GM23338 (cell line): ENCODE measurements at regions not wholly inside any gene's neighbourhood (a gene's known extent, or its start where the extent isn't known, plus 50 kb on each side); places are given as distances from the start of the nearest gene placed in this dataset.
"Not testable (repeated sequence)": the region's sequence is repeated elsewhere in the genome, so short reads cannot be mapped to it uniquely, and the experiment has no call there.

ENCODE experiments used
- ATAC-seq: fragments of 200-7000 bp; cut with Tn5 transposase; 3 replicates; pipeline ENCODE4 v1.9.1; 2020
- DNase-seq: peaks from one replicate; pipeline ENCODE4 v3.0.0-alpha.2; 2015; ENCODE audit warnings: low spot score
- H2AFZ ChIP-seq: fragments of 200-600 bp; sonication (generic); 2 replicates; pipeline ENCODE4 v1.8.0; 2016; ENCODE audit warnings: antibody characterized with exemption, mild to moderate bottlenecking, moderate library complexity
- H3F3A ChIP-seq: fragments of 200-600 bp; sonication (generic); replicated peaks from 2 replicates; pipeline ENCODE4 v1.8.0; 2017; ENCODE audit warnings: antibody characterized with exemption, mixed run types, low read depth
- H3K27ac ChIP-seq: fragments of 200-600 bp; sonication (generic); 2 replicates; pipeline ENCODE4 v1.6.1; 2016; ENCODE audit warnings: low read depth
- H3K27me3 ChIP-seq: fragments of 200-600 bp; sonication (generic); 2 replicates; pipeline ENCODE4 v1.8.0; 2016; ENCODE audit warnings: mild to moderate bottlenecking, mixed run types, moderate library complexity; ENCODE audit not compliant: insufficient read depth
- H3K36me3 ChIP-seq: fragments of 200-600 bp; sonication (generic); 2 replicates; pipeline ENCODE4 v1.8.0; 2016; ENCODE audit warnings: mild to moderate bottlenecking; ENCODE audit not compliant: insufficient read depth
- H3K4me1 ChIP-seq: fragments of 200-600 bp; sonication (generic); 2 replicates; pipeline ENCODE4 v1.8.0; 2016; ENCODE audit warnings: mild to moderate bottlenecking, moderate library complexity; ENCODE audit not compliant: insufficient read depth
- H3K4me2 ChIP-seq: fragments of 200-600 bp; sonication (generic); 2 replicates; pipeline ENCODE4 v1.7.1; 2017; ENCODE audit warnings: mixed run types
- H3K4me3 ChIP-seq: fragments of 200-600 bp; sonication (generic); 2 replicates; pipeline ENCODE4 v1.6.1; 2016; ENCODE audit warnings: mixed run types
- H3K79me2 ChIP-seq: fragments of 200-600 bp; sonication (generic); replicated peaks from 2 replicates; pipeline ENCODE4 v1.8.0; 2017; ENCODE audit warnings: mild to moderate bottlenecking; ENCODE audit not compliant: insufficient read depth
- H3K9me2 ChIP-seq: fragments of 200-600 bp; sonication (generic); 2 replicates; pipeline ENCODE4 v1.8.0; 2017; ENCODE audit not compliant: insufficient read depth
- H4K20me1 ChIP-seq: fragments of 200-600 bp; sonication (generic); replicated peaks from 2 replicates; pipeline ENCODE4 v1.8.0; 2017; ENCODE audit warnings: mild to moderate bottlenecking; ENCODE audit not compliant: insufficient read depth
- H3K27ac Mint-ChIP-seq: 2 replicates; pipeline ENCODE4 v1.8.0; 2020; ENCODE audit warnings: inconsistent platforms, mild to moderate bottlenecking, moderate library complexity, mixed read lengths
- H3K27me3 Mint-ChIP-seq: 3 replicates; pipeline ENCODE4 v1.8.0; 2022; ENCODE audit warnings: low read depth, mild to moderate bottlenecking, moderate library complexity, mixed read lengths, inconsistent platforms; ENCODE audit not compliant: insufficient read depth, poor library complexity
- H3K36me3 Mint-ChIP-seq: 3 replicates; pipeline ENCODE4 v1.8.0; 2021; ENCODE audit warnings: low read depth, mild to moderate bottlenecking, inconsistent platforms, moderate library complexity, mixed read lengths
- H3K4me1 Mint-ChIP-seq: 3 replicates; pipeline ENCODE4 v1.8.0; 2020; ENCODE audit warnings: mild to moderate bottlenecking, inconsistent platforms, mixed read lengths
- H3K4me3 Mint-ChIP-seq: 3 replicates; pipeline ENCODE4 v1.8.0; 2021; ENCODE audit warnings: moderate library complexity, mild to moderate bottlenecking, inconsistent platforms, mixed read lengths
- H3K9me3 Mint-ChIP-seq: 3 replicates; pipeline ENCODE4 v1.8.0; 2020; ENCODE audit warnings: moderate library complexity, mild to moderate bottlenecking, inconsistent platforms, mixed read lengths
- CREB1 ChIP-seq: fragments of 250-450 bp; sonication (Bioruptor Pico); IDR thresholded peaks from 2 replicates; pipeline ENCODE4 v1.5.0; 2020; ENCODE audit warnings: low read depth, mild to moderate bottlenecking, moderate library complexity
- EZH2 ChIP-seq: fragments of 200-600 bp; sonication (generic); IDR thresholded peaks from one replicate; pipeline ENCODE4 v1.8.0; 2017; ENCODE audit warnings: antibody characterized with exemption, mild to moderate bottlenecking, low read depth; ENCODE audit not compliant: unreplicated experiment
- EZH2phosphoT487 ChIP-seq: fragments of 200-600 bp; sonication (generic); IDR thresholded peaks from one replicate; pipeline ENCODE4 v1.8.1; 2018; ENCODE audit warnings: antibody characterized with exemption; ENCODE audit not compliant: unreplicated experiment
- JUNB ChIP-seq: IDR thresholded peaks from one replicate; pipeline ENCODE4 v1.6.1; 2016; ENCODE audit warnings: antibody characterized with exemption; ENCODE audit not compliant: unreplicated experiment
- NANOG ChIP-seq: IDR thresholded peaks from 2 replicates; pipeline ENCODE4 v1.6.1; 2016; ENCODE audit warnings: antibody characterized with exemption, borderline replicate concordance
- POLR2AphosphoS5 ChIP-seq: IDR thresholded peaks from 2 replicates; pipeline ENCODE4 v1.6.1; 2016; ENCODE audit warnings: antibody characterized with exemption, low read depth
- STAT1 ChIP-seq: IDR thresholded peaks from one replicate; pipeline ENCODE4 v1.6.1; 2016; ENCODE audit warnings: antibody characterized with exemption; ENCODE audit not compliant: unreplicated experiment
- ZNF114 ChIP-seq: fragments of 250-450 bp; sonication (Bioruptor Pico); IDR thresholded peaks from 2 replicates; pipeline ENCODE4 v1.5.0; 2020; ENCODE audit warnings: mild to moderate bottlenecking, moderate library complexity
- ZNF331 ChIP-seq: fragments of 250-450 bp; sonication (Bioruptor Pico); IDR thresholded peaks from 2 replicates; pipeline ENCODE4 v1.5.0; 2020; ENCODE audit warnings: low read depth, mild to moderate bottlenecking, moderate library complexity
- TF ChIP-seq, protein P1 (sequence below): IDR thresholded peaks from one replicate; pipeline ENCODE4 v1.6.1; 2018; ENCODE audit warnings: antibody characterized with exemption; ENCODE audit not compliant: unreplicated experiment
- TF ChIP-seq, protein P2 (sequence below): fragments of 250-450 bp; sonication (Bioruptor Pico); IDR thresholded peaks from 2 replicates; pipeline ENCODE4 v1.5.0; 2020; ENCODE audit warnings: mild to moderate bottlenecking, moderate library complexity
- TF ChIP-seq, protein P3 (sequence below): IDR thresholded peaks from 2 replicates; pipeline ENCODE4 v1.6.1; 2016; ENCODE audit warnings: antibody characterized with exemption

DNA sequence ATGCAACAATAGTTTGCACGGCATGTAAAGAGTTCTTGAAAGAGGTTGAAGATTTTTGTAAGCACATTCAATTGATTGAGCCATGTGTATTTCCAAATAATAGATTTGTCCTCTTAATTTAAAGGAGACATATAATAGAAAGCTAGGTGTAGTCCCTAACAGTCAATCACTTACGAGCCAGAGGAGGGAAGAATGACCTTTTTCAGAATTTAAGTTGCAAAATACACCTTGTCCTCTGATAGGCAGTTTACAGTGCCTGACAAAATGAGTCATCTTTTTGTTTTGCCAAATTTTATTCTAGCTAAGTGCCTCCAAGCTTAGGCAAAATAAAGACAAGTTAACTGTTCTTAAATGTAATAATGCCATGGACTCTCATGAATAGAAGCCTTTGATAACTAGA lies 88.3 kb upstream of the GOLGA6L4 start:
- H3F3A ChIP-seq, H2AFZ ChIP-seq, H3K27me3 Mint-ChIP-seq, H3K36me3 Mint-ChIP-seq, DNase-seq, H3K27ac ChIP-seq, H3K9me3 Mint-ChIP-seq, H3K4me1 Mint-ChIP-seq, H3K4me1 ChIP-seq, H3K27ac Mint-ChIP-seq, ATAC-seq, H4K20me1 ChIP-seq, H3K4me3 Mint-ChIP-seq, H3K4me2 ChIP-seq, H3K36me3 ChIP-seq, H3K9me2 ChIP-seq, H3K4me3 ChIP-seq, H3K79me2 ChIP-seq, H3K27me3 ChIP-seq: not testable (repeated sequence)

DNA sequence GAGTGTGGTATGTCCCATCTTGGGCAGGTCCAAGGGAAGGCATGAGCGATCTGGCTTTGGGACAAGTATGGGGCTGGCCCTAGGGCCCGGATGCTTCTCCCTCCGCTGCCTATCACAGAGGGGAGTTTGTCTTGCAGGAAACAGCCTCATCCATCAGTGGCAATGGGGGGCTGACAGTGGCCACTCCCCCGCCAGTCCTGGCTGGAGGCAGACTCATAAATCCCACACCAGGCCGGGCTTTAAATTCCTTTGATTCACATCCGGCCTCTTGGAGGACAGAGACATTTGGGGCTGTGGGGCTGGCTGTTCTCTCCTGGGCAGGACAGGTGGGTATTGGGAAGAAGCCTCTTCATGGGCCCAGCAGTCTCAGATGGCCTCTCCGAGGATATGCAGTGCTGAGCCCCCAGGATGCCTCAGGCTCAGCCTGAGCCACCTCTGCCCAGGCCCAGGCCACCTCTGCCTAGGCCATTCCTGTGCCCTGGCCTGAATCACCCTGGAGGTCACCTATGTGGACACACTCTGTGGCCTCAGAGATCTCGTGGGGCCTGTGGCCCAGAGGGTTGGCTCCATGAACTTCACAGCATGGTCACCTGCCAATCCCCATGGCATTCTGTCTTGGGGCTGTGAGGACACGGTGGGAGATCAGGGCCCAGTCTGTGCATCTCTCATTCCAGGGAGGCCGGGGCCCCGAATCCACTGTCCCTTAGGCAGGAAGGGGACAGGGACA lies 84.2 kb upstream of the GOLGA6L4 start:
- no peak overlapping the region for H3K27ac ChIP-seq
- DNase-seq: no peak
- TF ChIP-seq ZNF331 (CRISPR knock-in tag): no peak
- TF ChIP-seq STAT1: no peak
- no peak for TF ChIP-seq NANOG
- no peak for TF ChIP-seq EZH2
- TF ChIP-seq ZNF114 (CRISPR knock-in tag): no peak
- TF ChIP-seq EZH2phosphoT487: no peak
- no peak for TF ChIP-seq POLR2AphosphoS5
- TF ChIP-seq JUNB: no peak
- TF ChIP-seq, protein P1, sequence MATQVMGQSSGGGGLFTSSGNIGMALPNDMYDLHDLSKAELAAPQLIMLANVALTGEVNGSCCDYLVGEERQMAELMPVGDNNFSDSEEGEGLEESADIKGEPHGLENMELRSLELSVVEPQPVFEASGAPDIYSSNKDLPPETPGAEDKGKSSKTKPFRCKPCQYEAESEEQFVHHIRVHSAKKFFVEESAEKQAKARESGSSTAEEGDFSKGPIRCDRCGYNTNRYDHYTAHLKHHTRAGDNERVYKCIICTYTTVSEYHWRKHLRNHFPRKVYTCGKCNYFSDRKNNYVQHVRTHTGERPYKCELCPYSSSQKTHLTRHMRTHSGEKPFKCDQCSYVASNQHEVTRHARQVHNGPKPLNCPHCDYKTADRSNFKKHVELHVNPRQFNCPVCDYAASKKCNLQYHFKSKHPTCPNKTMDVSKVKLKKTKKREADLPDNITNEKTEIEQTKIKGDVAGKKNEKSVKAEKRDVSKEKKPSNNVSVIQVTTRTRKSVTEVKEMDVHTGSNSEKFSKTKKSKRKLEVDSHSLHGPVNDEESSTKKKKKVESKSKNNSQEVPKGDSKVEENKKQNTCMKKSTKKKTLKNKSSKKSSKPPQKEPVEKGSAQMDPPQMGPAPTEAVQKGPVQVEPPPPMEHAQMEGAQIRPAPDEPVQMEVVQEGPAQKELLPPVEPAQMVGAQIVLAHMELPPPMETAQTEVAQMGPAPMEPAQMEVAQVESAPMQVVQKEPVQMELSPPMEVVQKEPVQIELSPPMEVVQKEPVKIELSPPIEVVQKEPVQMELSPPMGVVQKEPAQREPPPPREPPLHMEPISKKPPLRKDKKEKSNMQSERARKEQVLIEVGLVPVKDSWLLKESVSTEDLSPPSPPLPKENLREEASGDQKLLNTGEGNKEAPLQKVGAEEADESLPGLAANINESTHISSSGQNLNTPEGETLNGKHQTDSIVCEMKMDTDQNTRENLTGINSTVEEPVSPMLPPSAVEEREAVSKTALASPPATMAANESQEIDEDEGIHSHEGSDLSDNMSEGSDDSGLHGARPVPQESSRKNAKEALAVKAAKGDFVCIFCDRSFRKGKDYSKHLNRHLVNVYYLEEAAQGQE: no peak
- TF ChIP-seq, protein P2, sequence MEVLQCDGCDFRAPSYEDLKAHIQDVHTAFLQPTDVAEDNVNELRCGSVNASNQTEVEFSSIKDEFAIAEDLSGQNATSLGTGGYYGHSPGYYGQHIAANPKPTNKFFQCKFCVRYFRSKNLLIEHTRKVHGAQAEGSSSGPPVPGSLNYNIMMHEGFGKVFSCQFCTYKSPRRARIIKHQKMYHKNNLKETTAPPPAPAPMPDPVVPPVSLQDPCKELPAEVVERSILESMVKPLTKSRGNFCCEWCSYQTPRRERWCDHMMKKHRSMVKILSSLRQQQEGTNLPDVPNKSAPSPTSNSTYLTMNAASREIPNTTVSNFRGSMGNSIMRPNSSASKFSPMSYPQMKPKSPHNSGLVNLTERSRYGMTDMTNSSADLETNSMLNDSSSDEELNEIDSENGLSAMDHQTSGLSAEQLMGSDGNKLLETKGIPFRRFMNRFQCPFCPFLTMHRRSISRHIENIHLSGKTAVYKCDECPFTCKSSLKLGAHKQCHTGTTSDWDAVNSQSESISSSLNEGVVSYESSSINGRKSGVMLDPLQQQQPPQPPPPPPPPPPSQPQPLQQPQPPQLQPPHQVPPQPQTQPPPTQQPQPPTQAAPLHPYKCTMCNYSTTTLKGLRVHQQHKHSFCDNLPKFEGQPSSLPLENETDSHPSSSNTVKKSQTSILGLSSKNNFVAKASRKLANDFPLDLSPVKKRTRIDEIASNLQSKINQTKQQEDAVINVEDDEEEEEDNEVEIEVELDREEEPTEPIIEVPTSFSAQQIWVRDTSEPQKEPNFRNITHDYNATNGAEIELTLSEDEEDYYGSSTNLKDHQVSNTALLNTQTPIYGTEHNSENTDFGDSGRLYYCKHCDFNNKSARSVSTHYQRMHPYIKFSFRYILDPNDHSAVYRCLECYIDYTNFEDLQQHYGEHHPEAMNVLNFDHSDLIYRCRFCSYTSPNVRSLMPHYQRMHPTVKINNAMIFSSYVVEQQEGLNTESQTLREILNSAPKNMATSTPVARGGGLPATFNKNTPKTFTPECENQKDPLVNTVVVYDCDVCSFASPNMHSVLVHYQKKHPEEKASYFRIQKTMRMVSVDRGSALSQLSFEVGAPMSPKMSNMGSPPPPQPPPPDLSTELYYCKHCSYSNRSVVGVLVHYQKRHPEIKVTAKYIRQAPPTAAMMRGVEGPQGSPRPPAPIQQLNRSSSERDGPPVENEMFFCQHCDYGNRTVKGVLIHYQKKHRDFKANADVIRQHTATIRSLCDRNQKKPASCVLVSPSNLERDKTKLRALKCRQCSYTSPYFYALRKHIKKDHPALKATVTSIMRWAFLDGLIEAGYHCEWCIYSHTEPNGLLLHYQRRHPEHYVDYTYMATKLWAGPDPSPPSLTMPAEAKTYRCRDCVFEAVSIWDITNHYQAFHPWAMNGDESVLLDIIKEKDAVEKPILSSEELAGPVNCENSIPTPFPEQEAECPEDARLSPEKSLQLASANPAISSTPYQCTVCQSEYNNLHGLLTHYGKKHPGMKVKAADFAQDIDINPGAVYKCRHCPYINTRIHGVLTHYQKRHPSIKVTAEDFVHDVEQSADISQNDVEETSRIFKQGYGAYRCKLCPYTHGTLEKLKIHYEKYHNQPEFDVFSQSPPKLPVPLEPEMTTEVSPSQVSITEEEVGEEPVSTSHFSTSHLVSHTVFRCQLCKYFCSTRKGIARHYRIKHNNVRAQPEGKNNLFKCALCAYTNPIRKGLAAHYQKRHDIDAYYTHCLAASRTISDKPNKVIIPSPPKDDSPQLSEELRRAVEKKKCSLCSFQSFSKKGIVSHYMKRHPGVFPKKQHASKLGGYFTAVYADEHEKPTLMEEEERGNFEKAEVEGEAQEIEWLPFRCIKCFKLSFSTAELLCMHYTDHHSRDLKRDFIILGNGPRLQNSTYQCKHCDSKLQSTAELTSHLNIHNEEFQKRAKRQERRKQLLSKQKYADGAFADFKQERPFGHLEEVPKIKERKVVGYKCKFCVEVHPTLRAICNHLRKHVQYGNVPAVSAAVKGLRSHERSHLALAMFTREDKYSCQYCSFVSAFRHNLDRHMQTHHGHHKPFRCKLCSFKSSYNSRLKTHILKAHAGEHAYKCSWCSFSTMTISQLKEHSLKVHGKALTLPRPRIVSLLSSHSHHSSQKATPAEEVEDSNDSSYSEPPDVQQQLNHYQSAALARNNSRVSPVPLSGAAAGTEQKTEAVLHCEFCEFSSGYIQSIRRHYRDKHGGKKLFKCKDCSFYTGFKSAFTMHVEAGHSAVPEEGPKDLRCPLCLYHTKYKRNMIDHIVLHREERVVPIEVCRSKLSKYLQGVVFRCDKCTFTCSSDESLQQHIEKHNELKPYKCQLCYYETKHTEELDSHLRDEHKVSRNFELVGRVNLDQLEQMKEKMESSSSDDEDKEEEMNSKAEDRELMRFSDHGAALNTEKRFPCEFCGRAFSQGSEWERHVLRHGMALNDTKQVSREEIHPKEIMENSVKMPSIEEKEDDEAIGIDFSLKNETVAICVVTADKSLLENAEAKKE (CRISPR knock-in tag): no peak
- no peak for TF ChIP-seq CREB1
- TF ChIP-seq, protein P3, sequence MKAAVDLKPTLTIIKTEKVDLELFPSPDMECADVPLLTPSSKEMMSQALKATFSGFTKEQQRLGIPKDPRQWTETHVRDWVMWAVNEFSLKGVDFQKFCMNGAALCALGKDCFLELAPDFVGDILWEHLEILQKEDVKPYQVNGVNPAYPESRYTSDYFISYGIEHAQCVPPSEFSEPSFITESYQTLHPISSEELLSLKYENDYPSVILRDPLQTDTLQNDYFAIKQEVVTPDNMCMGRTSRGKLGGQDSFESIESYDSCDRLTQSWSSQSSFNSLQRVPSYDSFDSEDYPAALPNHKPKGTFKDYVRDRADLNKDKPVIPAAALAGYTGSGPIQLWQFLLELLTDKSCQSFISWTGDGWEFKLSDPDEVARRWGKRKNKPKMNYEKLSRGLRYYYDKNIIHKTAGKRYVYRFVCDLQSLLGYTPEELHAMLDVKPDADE: no peak

More for the DNA sequence above, 84.2 kb upstream of the GOLGA6L4 start:
- Histone ChIP-seq H3K4me2 (no peak overlapping the region), H3K4me3 (no peak overlapping the region), H3K4me1 (no peaks in the 10 kb centered on the region; the same call in 1 of the 2 replicates), H2AFZ (no peak overlapping the region), H3F3A (no peaks in the 10 kb centered on the region), H3K9me2 (no peaks in the 10 kb centered on the region), H4K20me1 (no peaks in the 10 kb centered on the region), H3K27me3 (no peaks in the 10 kb centered on the region), H3K79me2 (no peaks in the 10 kb centered on the region), H3K36me3 (no peaks in the 10 kb centered on the region)
- H3K27me3 Mint-ChIP-seq: peaks cover 7% of the 10 kb centered on the region
- no peak overlapping the region for H3K4me3 Mint-ChIP-seq
- H3K4me1 Mint-ChIP-seq: peaks cover 5% of the 10 kb centered on the region
- no peak overlapping the region for H3K27ac Mint-ChIP-seq
- H3K36me3 Mint-ChIP-seq: no peaks in the 10 kb centered on the region
- ATAC-seq: no peak
- no peaks in the 10 kb centered on the region for H3K9me3 Mint-ChIP-seq
